ENCODE measurements at regions not wholly inside any gene's neighbourhood (a gene's known extent, or its start where the extent isn't known, plus 50 kb on each side); places are given as distances from the start of the nearest gene placed in this dataset.

DNA sequence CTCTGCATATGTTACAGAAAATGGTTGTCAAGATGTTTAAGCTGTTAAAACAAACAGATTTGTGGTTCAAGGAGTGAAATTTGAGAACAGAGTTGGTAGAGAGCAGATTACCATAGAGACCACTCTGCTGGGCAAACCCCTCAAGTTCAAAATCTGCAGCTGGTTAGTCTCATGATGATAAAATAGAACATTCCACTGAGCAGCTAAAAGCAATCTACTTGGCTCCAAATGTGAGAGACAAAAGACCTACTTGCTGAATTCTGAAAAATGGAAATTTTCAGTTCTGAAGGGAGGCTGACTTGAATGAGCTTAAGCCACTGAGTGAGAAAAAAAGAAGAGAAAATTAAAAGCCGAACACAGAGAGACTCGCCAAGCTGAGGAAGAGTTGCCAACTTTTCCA is 519.3 kb downstream of the NOVA1 start:
- H3K9me3 ChIP-seq (ENCODE audit: control insufficient read depth in 1 of 2, insufficient read depth in 1 of 2, low read depth in 1 of 2, low read length in 2 of 2) = peaks cover 9 to 20% of the 10 kb centered on the region in 2 experiments; a peak in 3 of 4 replicates
- ATAC-seq (no peak), DNase-seq (ENCODE audit: low read depth, low spot score) (no peak)
- RAD21 ChIA-PET (ENCODE audit: low non-redundant PET in 1 of 2, low total read pairs in 2 of 2, uncharacterized antibody in 2 of 2, unreplicated experiment in 2 of 2) = no interaction called here
- no peak overlapping the region for H3K4me2 ChIP-seq (ENCODE audit: low read length)
- intact Hi-C loops (cut with micrococcal nuclease) = no loop called here
- no peaks in the 10 kb centered on the region for H4K20me1 ChIP-seq (ENCODE audit: insufficient read depth)
- H3K79me2 ChIP-seq (ENCODE audit: insufficient read depth, low read length) = no peaks in the 10 kb centered on the region
- H3K27ac ChIP-seq (ENCODE audit: low read depth, low read length) = no peak overlapping the region
- CTCF ChIA-PET = no interaction called here
- TF ChIP-seq, protein P1, sequence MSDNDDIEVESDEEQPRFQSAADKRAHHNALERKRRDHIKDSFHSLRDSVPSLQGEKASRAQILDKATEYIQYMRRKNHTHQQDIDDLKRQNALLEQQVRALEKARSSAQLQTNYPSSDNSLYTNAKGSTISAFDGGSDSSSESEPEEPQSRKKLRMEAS (IDR thresholded peaks at IDR 0.05) = no peak
- TF ChIP-seq FOSL1 (IDR thresholded peaks at IDR 0.05; ENCODE audit: low read depth) (no peak), POLR2AphosphoS5 (IDR thresholded peaks at IDR 0.05; ENCODE audit: low read depth, low read length) (no peak), TCF7L2 (IDR thresholded peaks at IDR 0.05; ENCODE audit: borderline replicate concordance, extremely low read depth, insufficient read depth, insufficient read length) (no peak), ELF1 (IDR thresholded peaks at IDR 0.05; ENCODE audit: borderline replicate concordance, low read depth) (no peak)
- no peak overlapping the region for H3K9ac ChIP-seq (ENCODE audit: low read length)
- H3K9me2 ChIP-seq (ENCODE audit: insufficient read depth) = no peaks in the 10 kb centered on the region
- H3K4me3 ChIP-seq (replicated peaks in 1 of 2; ENCODE audit: low read depth in 1 of 2, low read length in 2 of 2) = no peak overlapping the region
- H3K4me1 ChIP-seq (ENCODE audit: control insufficient read depth in 1 of 2, insufficient read depth in 2 of 2, low read length in 2 of 2) = no peaks in the 10 kb centered on the region
- H2AFZ ChIP-seq (ENCODE audit: low read depth, low read length, poor library complexity, severe bottlenecking) = no peak overlapping the region
- no TSS peak for BruUV-seq (replicated peaks)
- H3K27me3 ChIP-seq (ENCODE audit: insufficient read depth, low read length) = no peaks in the 10 kb centered on the region
- POLR2A ChIA-PET = no interaction called here
- H3K36me3 ChIP-seq (ENCODE audit: control insufficient read depth in 1 of 2, insufficient read depth in 2 of 2, low read length in 2 of 2) = no peaks in the 10 kb centered on the region; a peak in 1 of 4 replicates

DNA sequence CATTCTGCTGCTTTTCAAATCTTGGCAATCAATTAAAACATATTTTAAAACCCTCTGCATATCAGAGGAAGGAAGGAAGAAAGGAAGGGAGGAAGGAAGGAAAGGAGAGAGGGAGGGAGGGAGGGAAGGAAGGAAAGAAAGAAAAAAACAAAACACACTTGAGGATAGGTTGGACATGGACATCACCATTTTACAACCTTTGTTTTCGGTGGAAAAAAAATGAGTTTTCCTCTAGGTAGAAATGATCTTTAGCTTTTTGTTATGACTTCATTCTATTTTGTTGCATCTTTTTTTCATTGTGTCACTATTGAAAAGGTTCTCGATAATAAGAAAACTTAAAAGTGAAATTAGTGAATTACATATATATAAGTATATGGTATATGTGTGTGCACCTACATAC is 522.9 kb downstream of the NOVA1 start:
- POLR2A ChIA-PET = no interaction called here
- no peak overlapping the region for H3K4me3 ChIP-seq (replicated peaks in 1 of 2; ENCODE audit: low read depth in 1 of 2, low read length in 2 of 2)
- H3K4me1 ChIP-seq (ENCODE audit: control insufficient read depth in 1 of 2, insufficient read depth in 2 of 2, low read length in 2 of 2) = no peaks in the 10 kb centered on the region
- DNase-seq (ENCODE audit: low read depth, low spot score) (no peak), ATAC-seq (no peak)
- H3K9me2 ChIP-seq (ENCODE audit: insufficient read depth) = no peaks in the 10 kb centered on the region
- no peaks in the 10 kb centered on the region for H4K20me1 ChIP-seq (ENCODE audit: insufficient read depth)
- H3K4me2 ChIP-seq (ENCODE audit: low read length) = no peak overlapping the region
- no peak for TF ChIP-seq SRF (IDR thresholded peaks at IDR 0.05; ENCODE audit: low read depth)
- intact Hi-C loops (cut with micrococcal nuclease) = no loop called here
- no peak overlapping the region for H3K27ac ChIP-seq (ENCODE audit: low read depth, low read length)
- H3K27me3 ChIP-seq (ENCODE audit: insufficient read depth, low read length) = no peaks in the 10 kb centered on the region
- CTCF ChIA-PET = no interaction called here
- H3K9me3 ChIP-seq (ENCODE audit: control insufficient read depth in 1 of 2, insufficient read depth in 1 of 2, low read depth in 1 of 2, low read length in 2 of 2) = peaks cover 9 to 25% of the 10 kb centered on the region in 2 experiments; a peak in 3 of 4 replicates
- H2AFZ ChIP-seq (ENCODE audit: low read depth, low read length, poor library complexity, severe bottlenecking) = no peak overlapping the region
- RAD21 ChIA-PET (ENCODE audit: low non-redundant PET in 1 of 2, low total read pairs in 2 of 2, uncharacterized antibody in 2 of 2, unreplicated experiment in 2 of 2) = no interaction called here
- H3K79me2 ChIP-seq (ENCODE audit: insufficient read depth, low read length) = no peaks in the 10 kb centered on the region
- no peaks in the 10 kb centered on the region; a peak in 1 of 4 replicates for H3K36me3 ChIP-seq (ENCODE audit: control insufficient read depth in 1 of 2, insufficient read depth in 2 of 2, low read length in 2 of 2)
- BruUV-seq (replicated peaks) = no TSS peak
- no peak overlapping the region for H3K9ac ChIP-seq (ENCODE audit: low read length)

Data from HCT116 (cell line).